NOMO-1 (cell line): ENCODE measurements at regions not wholly inside any gene's neighbourhood (a gene's known extent, or its start where the extent isn't known, plus 50 kb on each side); places are given as distances from the start of the nearest gene placed in this dataset.
"Not testable (repeated sequence)": the region's sequence is repeated elsewhere in the genome, so short reads cannot be mapped to it uniquely, and the experiment has no call there.

Experiments used
- DNase-seq, 2 experiments: peaks; one replicate each; lab custom pipeline; 2025; ENCODE audit not compliant: unreplicated experiment in 2 of 2; lab: John Stamatoyannopoulos, UW

GRCh38 chr5:91841423-91841822 is 458.3 kb upstream of the ARRDC3 start:
- no peak for DNase-seq

GRCh38 chr5:91840412-91840811 is 457.3 kb upstream of the ARRDC3 start:
- no peak for DNase-seq

DNA sequence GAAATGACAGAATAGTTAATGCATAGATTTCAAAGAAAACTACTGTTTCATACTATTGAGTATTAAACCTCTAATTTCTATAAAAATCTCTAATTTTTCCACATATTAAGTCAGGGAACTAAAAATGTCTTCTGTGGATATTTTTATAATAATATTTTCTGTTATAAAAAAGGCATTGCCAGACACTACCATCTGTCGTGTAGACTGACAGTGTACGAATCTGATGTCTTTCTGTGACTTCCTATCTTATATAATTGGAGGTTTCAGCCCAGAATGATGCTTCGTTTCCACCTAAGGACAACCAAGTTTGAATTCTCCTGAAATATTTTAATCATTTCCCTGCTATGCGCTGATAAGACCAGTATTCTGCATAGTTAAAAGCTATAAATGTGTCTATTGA is 456.6 kb upstream of the ARRDC3 start:
- DNase-seq: no peak

GRCh38 chr5:91839233-91839632 is 456.1 kb upstream of the ARRDC3 start:
- no peak for DNase-seq

GRCh38 chr5:91830361-91830953 is 447.3 kb upstream of the ARRDC3 start:
- DNase-seq: no peak

DNA sequence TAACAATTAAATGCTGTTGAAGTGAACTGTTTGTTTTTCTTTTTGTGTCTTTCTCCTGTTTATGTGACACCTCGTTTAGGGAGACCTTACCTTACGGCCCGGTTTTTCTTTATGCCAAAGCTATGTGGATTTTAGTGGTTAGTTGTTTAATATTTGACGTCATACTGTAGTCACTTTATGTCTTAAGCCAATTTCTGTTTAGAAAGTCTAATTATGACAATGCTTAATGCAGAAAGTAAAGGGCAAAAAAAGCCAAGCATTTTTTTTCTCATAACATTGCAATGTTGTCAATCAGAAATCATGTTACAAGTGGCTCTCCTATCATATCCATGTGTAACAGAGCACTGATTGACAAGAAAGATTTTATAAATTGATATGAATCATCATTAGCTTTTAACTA is 442.5 kb upstream of the ARRDC3 start:
- no peak for DNase-seq

DNA sequence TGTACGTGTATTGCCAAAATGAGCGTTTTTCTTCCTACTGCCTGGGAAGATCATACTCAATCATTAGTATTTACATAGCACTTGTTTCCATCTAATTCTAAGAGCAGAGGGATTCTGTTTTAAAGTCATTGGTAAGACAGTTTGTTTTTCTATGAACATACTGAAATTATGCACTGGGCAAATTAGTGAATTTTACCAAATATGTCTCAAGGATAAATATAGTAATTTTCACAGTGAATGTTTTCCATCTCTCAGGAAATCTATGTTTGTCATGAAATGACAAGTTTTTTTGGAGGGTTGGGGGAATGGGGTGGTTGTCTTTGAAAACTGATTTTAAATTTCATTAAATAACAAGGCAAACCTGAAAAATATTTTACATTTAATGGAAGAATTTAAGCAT is 441.3 kb upstream of the ARRDC3 start:
- no peak for DNase-seq

GRCh38 chr5:91820874-91821273 is 437.8 kb upstream of the ARRDC3 start:
- DNase-seq: no peak

GRCh38 chr5:91816681-91817080 is 433.6 kb upstream of the ARRDC3 start:
- DNase-seq: no peak

GRCh38 chr5:91797576-91797975 is 414.5 kb upstream of the ARRDC3 start:
- DNase-seq: no peak

GRCh38 chr5:91794856-91795548 is 411.9 kb upstream of the ARRDC3 start:
- no peak for DNase-seq

GRCh38 chr5:91794455-91794854 is 411.3 kb upstream of the ARRDC3 start:
- no peak for DNase-seq

DNA sequence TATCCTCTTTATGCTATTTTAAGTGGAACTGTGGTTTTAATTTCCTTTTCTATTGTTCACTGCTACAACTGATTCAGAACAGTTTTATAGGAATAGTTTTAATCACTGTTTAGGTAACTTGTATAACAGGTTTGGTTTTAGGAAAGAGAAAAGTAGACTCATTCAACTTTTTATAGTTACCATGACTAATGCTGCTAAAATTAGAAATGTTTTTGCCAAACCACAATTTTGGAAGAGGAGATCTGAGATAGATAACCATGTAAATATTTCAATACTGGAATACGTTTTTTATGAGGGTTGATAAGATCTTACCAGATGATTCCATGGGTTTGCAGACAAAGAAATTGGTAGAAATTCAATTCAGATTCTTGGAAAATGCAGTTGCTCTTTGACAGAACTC is 404.6 kb upstream of the ARRDC3 start:
- no peak for DNase-seq

DNA sequence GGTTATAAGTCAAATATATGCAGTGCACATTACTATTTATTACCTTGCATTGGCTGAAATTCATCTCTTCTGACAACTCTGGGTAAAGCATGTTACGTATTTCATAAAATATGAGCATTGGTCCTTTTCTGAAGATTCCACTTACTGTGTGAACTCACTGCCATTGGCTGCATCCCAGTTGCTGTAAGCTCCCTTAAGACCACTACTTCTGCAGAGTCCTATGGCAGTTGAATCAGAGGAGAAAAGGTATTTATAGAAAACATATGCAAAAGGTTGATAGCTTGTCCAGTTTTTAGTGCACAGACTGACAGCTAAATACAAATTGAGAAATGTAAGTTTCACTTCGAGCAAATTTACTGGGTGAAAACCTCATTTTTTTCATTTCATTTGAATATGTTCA is 394.6 kb upstream of the ARRDC3 start:
- no peak for DNase-seq

DNA sequence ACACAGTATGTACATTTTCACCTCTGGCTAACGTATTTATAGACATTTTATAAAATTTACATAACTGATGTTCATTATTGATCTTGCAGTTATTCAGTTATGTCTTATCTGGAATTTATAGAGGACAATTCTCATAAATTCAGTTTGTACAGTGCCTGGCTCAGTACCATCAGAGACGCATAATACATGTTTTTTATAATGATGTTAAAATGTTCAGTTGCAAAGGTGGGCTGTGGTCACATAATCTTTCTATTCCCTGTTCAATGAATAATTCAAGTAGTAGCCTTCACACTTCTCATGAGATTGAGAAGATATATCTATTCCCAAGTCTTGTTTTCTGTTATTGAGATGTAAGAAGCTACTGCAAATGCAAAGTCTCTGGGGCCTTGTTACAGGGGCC is 393.1 kb upstream of the ARRDC3 start:
- no peak for DNase-seq

- no peak for DNase-seq
Measured at GRCh38 chr5:91770400-91770799, 387.3 kb upstream of the ARRDC3 start.

DNA sequence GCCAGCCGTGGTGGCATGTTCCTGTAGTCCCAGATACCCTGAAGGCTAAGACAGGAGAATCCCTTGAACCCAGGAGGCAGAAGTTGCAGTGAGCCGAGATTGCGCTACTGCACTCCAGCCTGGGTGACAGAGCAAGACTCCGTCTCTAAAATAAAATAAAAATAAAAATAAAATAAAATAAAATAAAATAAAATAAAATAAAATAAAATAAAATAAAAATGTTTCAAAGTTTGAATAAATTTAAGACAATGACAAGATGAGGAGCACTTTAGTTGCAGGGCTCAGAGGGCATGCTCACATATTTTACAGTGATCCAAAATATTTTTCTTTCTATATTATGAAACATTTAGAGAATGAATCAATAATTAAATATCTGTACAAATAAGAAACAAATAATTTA is 374.3 kb upstream of the ARRDC3 start:
- not testable (repeated sequence) for DNase-seq

- no peak for DNase-seq
Measured at GRCh38 chr5:91754990-91755389, 371.9 kb upstream of the ARRDC3 start.

DNA sequence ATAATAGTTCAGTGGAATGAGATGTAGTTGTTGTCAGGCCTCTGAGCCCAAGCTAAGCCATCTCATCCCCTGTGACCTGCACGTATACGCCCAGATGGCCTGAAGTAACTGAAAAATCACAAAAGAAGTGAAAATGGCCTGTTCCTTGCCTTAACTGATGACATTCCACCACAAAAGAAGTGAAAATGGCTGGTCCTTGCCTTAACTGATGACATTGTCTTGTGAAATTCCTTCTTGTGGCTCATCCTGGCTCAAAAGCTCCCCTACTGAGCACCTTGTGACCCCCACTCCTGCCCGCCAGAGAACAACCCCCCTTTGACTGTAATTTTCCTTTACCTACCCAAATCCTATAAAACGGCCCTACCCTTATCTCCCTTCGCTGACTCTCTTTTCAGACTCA is 361.4 kb upstream of the ARRDC3 start:
- DNase-seq: not testable (repeated sequence)

DNA sequence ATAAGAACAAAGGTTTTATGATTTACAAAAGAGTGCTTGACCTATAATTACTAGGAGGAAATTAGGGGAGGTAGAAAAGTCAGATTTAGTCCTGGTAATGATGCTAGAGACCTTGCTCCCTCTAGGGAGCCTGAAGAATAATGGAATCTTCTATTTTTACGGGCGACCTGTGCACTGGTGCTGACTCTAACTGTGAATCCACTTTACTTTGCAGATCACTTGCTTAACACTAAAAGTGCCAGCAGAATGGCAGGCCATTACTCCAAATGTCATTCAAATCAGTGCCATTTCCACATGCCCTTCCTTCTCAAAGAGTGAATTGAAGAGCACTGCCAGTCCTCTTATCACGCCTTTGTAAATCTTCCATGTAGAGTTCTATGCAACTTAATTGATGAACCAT is 359.4 kb upstream of the ARRDC3 start:
- no peak for DNase-seq

DNA sequence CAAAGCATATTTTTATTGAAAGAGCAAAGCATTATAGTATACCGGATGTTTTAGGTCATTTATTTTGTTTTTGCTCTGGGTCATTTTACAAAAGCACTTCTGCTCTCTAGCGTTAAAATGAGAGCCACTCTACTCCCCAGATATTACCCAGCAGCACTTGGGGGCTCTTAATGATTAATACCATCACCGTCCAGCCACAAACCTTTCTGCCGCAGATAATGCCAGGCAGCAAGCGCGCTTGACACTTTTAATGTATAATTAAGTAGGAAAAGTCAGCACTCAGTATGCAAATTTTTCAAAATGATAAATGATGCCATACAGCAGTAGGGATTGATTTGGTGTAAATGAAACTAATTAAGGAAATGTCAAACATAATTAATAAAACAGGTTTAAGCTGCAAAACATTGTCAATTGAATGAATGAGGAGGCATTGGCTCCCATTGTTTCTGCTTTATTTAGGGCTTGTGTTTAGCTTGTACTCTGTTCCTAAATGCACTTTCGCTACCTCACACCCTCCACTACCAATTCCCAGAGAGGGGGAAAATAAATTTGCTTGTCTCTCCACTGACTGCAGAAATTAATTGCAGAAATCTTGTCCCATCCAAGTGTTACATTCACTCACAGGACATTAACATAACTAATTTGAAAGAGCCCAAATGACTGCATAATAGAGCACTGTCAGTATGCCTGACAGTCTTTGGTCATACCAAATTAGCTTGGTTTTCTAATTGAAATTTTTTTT is 358.8 kb upstream of the ARRDC3 start:
- no peak for DNase-seq

GRCh38 chr5:91730026-91730425 is 346.9 kb upstream of the ARRDC3 start:
- DNase-seq: no peak
